Tibial nerve (tissue), 3 donors: ENCODE measurements at regions not wholly inside any gene's neighbourhood (a gene's known extent, or its start where the extent isn't known, plus 50 kb on each side); places are given as distances from the start of the nearest gene placed in this dataset.

Experiments used
- POLR2A ChIP-seq, 2 donors: fragments of 450-650 bp; IDR thresholded peaks; one replicate each; pipeline ENCODE4 v1.6.1; 2017; ENCODE audit warnings: antibody characterized with exemption in 2 of 2, mild to moderate bottlenecking in 2 of 2, moderate library complexity in 2 of 2
- TF ChIP-seq, protein P1 (sequence below), 5 experiments: fragments of 200-600 bp in 3 of 5; fragments of 450-650 bp in 2 of 5; sonication (generic) in 3 of 5; IDR thresholded peaks; one replicate each; pipeline ENCODE4 v1.5.1; 2016 to 2019; ENCODE audit warnings: antibody characterized with exemption in 5 of 5, mild to moderate bottlenecking in 3 of 5, moderate library complexity in 2 of 5

DNA sequence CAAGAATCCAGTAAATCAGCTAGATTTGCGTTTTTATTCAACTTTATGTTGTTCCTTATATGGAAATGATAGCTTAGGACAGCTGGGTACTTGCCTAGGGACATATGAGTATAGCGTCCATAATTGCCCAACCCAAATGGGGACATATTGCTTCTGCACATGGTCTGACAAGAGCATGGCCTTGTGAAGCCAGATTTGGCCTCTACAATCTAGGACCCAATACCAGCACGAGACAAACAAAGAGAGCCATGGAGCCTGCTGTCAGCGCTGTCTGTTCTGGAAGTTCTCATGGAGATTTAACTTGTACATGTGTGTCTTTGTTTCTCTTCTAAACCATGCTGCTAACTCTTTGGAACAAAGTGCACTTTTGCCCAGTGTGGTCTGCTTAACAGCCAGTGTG, 240.0 kb upstream of the CAMK1G start:
- TF ChIP-seq, protein P1, sequence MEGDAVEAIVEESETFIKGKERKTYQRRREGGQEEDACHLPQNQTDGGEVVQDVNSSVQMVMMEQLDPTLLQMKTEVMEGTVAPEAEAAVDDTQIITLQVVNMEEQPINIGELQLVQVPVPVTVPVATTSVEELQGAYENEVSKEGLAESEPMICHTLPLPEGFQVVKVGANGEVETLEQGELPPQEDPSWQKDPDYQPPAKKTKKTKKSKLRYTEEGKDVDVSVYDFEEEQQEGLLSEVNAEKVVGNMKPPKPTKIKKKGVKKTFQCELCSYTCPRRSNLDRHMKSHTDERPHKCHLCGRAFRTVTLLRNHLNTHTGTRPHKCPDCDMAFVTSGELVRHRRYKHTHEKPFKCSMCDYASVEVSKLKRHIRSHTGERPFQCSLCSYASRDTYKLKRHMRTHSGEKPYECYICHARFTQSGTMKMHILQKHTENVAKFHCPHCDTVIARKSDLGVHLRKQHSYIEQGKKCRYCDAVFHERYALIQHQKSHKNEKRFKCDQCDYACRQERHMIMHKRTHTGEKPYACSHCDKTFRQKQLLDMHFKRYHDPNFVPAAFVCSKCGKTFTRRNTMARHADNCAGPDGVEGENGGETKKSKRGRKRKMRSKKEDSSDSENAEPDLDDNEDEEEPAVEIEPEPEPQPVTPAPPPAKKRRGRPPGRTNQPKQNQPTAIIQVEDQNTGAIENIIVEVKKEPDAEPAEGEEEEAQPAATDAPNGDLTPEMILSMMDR (IDR thresholded peaks at IDR 0.05) = no peak
- no peak for TF ChIP-seq POLR2A (IDR thresholded peaks at IDR 0.05)
